Breast epithelium (tissue), 3 donors: ENCODE measurements at regions not wholly inside any gene's neighbourhood (a gene's known extent, or its start where the extent isn't known, plus 50 kb on each side); places are given as distances from the start of the nearest gene placed in this dataset.

Experiments used
- POLR2A ChIP-seq: fragments of 450-650 bp; IDR thresholded peaks from one replicate; pipeline ENCODE4 v1.6.1; 2016; ENCODE audit warnings: antibody characterized with exemption, mild to moderate bottlenecking, moderate library complexity
- POLR2AphosphoS5 ChIP-seq, 3 donors: sonication (generic); formaldehyde crosslinking; IDR thresholded peaks; one replicate each; pipeline ENCODE4 v1.6.1; 2017; ENCODE audit warnings: antibody characterized with exemption in 3 of 3
- TF ChIP-seq, protein P1 (sequence below), 3 donors: fragments of 450-650 bp; IDR thresholded peaks; one replicate each; pipeline ENCODE4 v1.5.1; 2016 to 2017; ENCODE audit warnings: antibody characterized with exemption in 3 of 3, mild to moderate bottlenecking in 3 of 3, moderate library complexity in 3 of 3

DNA sequence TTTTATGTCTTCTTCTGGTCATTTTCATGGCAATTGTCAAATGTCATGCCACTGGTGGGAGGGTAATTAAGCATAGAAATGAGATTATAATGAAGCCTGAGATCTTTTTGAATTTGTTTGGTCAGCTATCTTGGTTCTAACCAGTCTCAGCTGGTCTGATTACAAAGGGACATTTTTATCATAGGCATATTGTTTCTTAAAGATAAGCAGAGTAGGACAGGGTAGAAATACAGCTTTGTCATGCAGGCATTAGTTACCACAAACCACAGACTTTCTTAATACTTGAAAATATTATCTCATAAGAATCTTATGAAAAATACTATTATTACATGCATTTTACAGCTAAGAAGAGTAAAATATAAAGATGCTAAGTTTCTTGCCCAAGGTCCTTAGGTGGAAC, 1761.5 kb downstream of the PCDH9 start:
- no peak for TF ChIP-seq POLR2A
- TF ChIP-seq POLR2AphosphoS5 (IDR thresholded peaks at IDR 0.05), result no peak
- TF ChIP-seq, protein P1, sequence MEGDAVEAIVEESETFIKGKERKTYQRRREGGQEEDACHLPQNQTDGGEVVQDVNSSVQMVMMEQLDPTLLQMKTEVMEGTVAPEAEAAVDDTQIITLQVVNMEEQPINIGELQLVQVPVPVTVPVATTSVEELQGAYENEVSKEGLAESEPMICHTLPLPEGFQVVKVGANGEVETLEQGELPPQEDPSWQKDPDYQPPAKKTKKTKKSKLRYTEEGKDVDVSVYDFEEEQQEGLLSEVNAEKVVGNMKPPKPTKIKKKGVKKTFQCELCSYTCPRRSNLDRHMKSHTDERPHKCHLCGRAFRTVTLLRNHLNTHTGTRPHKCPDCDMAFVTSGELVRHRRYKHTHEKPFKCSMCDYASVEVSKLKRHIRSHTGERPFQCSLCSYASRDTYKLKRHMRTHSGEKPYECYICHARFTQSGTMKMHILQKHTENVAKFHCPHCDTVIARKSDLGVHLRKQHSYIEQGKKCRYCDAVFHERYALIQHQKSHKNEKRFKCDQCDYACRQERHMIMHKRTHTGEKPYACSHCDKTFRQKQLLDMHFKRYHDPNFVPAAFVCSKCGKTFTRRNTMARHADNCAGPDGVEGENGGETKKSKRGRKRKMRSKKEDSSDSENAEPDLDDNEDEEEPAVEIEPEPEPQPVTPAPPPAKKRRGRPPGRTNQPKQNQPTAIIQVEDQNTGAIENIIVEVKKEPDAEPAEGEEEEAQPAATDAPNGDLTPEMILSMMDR (IDR thresholded peaks at IDR 0.05), result no peak
